D721Med (cell line): ENCODE measurements at regions not wholly inside any gene's neighbourhood (a gene's known extent, or its start where the extent isn't known, plus 50 kb on each side); places are given as distances from the start of the nearest gene placed in this dataset.

Experiments
- DNase-seq: peaks from one replicate; pipeline ENCODE4 v3.0.0; 2011; ENCODE audit warnings: low spot score; ENCODE audit not compliant: insufficient read length
- FAIRE-seq: peaks from 2 replicates; lab custom pipeline; 2011; peaks lifted over from hg19 to GRCh38; lab: Jason Lieb, UNC
- CTCF ChIP-seq: IDR thresholded peaks from 2 replicates; pipeline ENCODE4 v1.5.1; 2012; ENCODE audit warnings: mild to moderate bottlenecking, control low read depth; ENCODE audit not compliant: insufficient read depth; ENCODE audit errors: missing control alignments

DNA sequence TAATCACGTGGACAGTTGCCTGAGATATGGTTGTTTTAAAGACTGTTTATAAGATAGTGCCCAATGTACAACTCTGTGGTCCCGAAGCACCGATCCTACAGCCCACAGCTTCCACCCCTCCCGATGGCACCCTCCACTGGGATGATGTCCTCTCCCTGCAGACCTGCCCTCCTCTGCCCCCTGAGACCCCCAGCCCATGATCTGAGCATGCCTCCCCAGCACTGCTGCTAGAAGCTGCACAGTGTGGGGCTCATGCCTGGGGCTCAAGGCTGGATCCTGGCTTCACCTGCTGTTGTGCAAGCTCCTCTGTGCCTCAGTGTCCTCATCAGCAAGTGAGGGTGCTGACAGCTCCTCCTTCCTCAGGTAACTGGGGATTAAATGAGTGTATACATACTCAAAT is 254.7 kb upstream of the MKI67 start:
- DNase-seq (no peak), FAIRE-seq (no peak)
- no peak for TF ChIP-seq CTCF

DNA sequence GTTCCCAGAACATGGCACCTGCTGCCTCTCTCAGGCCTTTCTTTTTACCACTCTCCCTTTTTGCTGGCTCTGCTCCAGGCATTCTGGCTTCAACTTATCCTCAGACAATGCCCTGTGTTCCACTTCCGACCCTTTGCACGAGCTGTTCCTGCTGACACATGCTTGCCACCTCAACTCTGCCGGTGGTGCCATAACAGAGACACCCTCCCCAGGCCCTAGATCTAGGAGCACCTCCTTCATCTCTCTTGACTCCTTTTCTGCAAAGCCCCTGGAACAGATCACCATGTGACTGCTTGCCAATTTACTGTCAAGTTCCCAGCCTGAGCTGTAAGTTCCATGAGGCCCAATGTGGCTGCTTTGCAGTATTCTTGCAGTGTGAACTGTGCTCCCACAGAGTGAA is 256.0 kb upstream of the MKI67 start:
- no peak for TF ChIP-seq CTCF
- FAIRE-seq, result no peak

GRCh38 chr10:128384831-128385230 is 258.6 kb upstream of the MKI67 start:
- DNase-seq (no peak), FAIRE-seq (no peak)
- TF ChIP-seq CTCF, result no peak

More for the DNA sequence above, 256.0 kb upstream of the MKI67 start:
- DNase-seq, result no peak

- FAIRE-seq (no peak), DNase-seq (no peak)
- no peak for TF ChIP-seq CTCF
Measured at GRCh38 chr10:128386231-128386630, 260.0 kb upstream of the MKI67 start.

- TF ChIP-seq CTCF, result no peak
- no peak for FAIRE-seq
- no peak for DNase-seq
Measured at GRCh38 chr10:128386816-128387604, 260.8 kb upstream of the MKI67 start.

DNA sequence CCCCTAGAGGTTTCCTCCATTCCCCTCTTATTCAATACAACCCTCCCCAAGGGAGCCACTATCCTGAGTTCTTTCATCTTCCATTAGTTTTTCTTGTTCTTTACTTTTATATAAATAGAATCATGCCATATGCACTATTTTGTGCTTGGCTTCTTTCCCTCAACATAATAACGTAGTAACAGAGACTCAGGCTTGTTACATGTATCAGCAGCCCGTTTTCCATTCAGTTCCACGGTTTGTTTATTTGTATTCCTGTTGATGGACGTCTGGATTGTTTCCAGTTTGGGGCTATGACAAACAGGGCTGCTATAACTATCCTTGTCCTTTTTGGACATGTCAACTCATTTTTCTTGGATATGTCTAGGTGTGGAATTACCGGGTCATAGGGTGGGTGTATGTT is 264.4 kb upstream of the MKI67 start:
- no peak for TF ChIP-seq CTCF
- FAIRE-seq (no peak), DNase-seq (no peak)

DNA sequence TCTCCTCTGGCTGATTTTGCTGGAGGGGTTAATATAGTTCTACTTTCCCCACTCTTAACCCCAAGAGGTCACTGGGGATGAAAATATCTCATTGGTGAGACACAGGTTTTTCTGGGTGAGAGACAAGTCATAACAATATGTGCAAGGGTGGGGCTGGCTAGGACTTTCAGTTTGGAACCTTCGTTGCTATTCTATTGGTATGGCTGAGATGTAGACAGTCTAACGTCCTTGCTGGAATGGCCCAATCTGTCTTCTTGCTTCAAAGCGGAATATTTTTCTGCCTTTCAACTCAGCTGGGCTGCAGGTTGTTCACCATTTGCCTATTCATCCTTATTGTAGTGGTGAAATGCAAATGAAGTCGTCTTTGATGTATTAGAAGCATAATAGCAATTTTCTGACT is 267.3 kb upstream of the MKI67 start:
- DNase-seq (no peak), FAIRE-seq (no peak)
- TF ChIP-seq CTCF, result no peak
